ENCODE measurements at regions not wholly inside any gene's neighbourhood (a gene's known extent, or its start where the extent isn't known, plus 50 kb on each side); places are given as distances from the start of the nearest gene placed in this dataset.

DNA sequence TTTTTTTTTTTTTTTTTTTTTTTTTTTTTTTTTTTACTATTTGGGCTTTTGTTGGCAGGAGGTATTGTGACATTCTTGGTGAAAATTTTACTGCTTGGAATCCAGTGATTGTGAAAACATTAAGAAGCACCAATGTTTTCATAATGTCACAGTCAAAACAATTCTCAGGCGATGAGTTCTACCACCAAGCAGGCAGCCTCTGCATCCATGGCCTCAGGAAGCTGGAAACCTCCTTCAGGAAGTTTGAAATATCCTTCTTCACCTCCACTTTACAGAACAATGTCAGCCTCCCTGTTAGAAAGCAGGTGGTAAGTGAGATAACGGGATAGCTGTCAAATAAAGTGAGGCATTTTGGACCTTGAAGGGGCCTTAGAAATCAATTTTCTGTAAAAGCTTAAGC is 98.3 kb downstream of the MEX3B start:
- TF ChIP-seq POLR2AphosphoS5 (IDR thresholded peaks at IDR 0.05; ENCODE audit: low read depth, low read length) (no peak), POLR2A (IDR thresholded peaks at IDR 0.05; ENCODE audit: low read depth, low read length) (no peak), TAF1 (IDR thresholded peaks at IDR 0.05; ENCODE audit: low read depth, low read length) (no peak), PAX5 (IDR thresholded peaks at IDR 0.05; ENCODE audit: insufficient read depth, low read length, severe bottlenecking) (no peak), SPI1 (IDR thresholded peaks at IDR 0.05; ENCODE audit: low read depth, low read length) (no peak), POU2F2 (IDR thresholded peaks at IDR 0.05; ENCODE audit: low read depth, low read length) (no peak)

Measured in GM12891 (cell line).